ENCODE measurements at regions not wholly inside any gene's neighbourhood (a gene's known extent, or its start where the extent isn't known, plus 50 kb on each side); places are given as distances from the start of the nearest gene placed in this dataset.

- TF ChIP-seq CTCF (IDR thresholded peaks at IDR 0.05): no peak
- Histone ChIP-seq H3K36me3 (ENCODE audit: insufficient read depth, low read length) (no peaks in the 10 kb centered on the region), H3K27ac (ENCODE audit: low read depth in 1 of 2, low read length in 2 of 2) (no peak overlapping the region), H3K4me1 (ENCODE audit: insufficient read depth, low read length) (no peaks in the 10 kb centered on the region), H3K9me3 (ENCODE audit: control insufficient read depth in 1 of 2, insufficient read depth in 1 of 2, low read length in 2 of 2) (no peaks in the 10 kb centered on the region), H3K4me3 (ENCODE audit: low read length) (no peak overlapping the region), H3K27me3 (ENCODE audit: control insufficient read depth in 1 of 2, insufficient read depth in 2 of 2, low read length in 2 of 2) (no peaks in the 10 kb centered on the region)
- ATAC-seq (ENCODE audit: poor library complexity): no peak
- H3K4me3 Mint-ChIP-seq: no peak overlapping the region
- no peaks in the 10 kb centered on the region for H3K36me3 Mint-ChIP-seq (ENCODE audit: low read depth)
- POLR2A ChIA-PET: no interaction called here
- no peaks in the 10 kb centered on the region for H3K9me3 Mint-ChIP-seq
- H3K27me3 Mint-ChIP-seq: peaks cover 3% of the 10 kb centered on the region
- no peak for DNase-seq
- H3K27ac Mint-ChIP-seq: no peak overlapping the region
- no peaks in the 10 kb centered on the region for H3K4me1 Mint-ChIP-seq (ENCODE audit: low read depth)
- intact Hi-C loops (cut with DNase I, micrococcal nuclease): no loop called here
- CTCF ChIA-PET: no interaction called here
Measured at GRCh38 chr13:79688741-79689140, 207.8 kb downstream of the NDFIP2 start.

- no peak for DNase-seq
- Histone ChIP-seq H3K27ac (ENCODE audit: low read depth in 1 of 2, low read length in 2 of 2) (no peak overlapping the region), H3K4me1 (ENCODE audit: insufficient read depth, low read length) (no peaks in the 10 kb centered on the region), H3K9me3 (ENCODE audit: control insufficient read depth in 1 of 2, insufficient read depth in 1 of 2, low read length in 2 of 2) (no peaks in the 10 kb centered on the region), H3K4me3 (ENCODE audit: low read length) (no peak overlapping the region), H3K27me3 (ENCODE audit: control insufficient read depth in 1 of 2, insufficient read depth in 2 of 2, low read length in 2 of 2) (no peaks in the 10 kb centered on the region), H3K36me3 (ENCODE audit: insufficient read depth, low read length) (no peaks in the 10 kb centered on the region)
- Mint-ChIP-seq H3K9me3 (peaks cover 4% of the 10 kb centered on the region), H3K4me1 (ENCODE audit: low read depth) (no peaks in the 10 kb centered on the region), H3K27me3 (no peaks in the 10 kb centered on the region), H3K27ac (no peak overlapping the region), H3K4me3 (no peak overlapping the region), H3K36me3 (ENCODE audit: low read depth) (no peaks in the 10 kb centered on the region)
- no peak for TF ChIP-seq CTCF (IDR thresholded peaks at IDR 0.05)
- ChIA-PET CTCF (no interaction called here), POLR2A (no interaction called here)
- ATAC-seq (ENCODE audit: poor library complexity): no peak
- intact Hi-C loops (cut with DNase I, micrococcal nuclease): no loop called here
Measured at GRCh38 chr13:79686441-79686840, 205.5 kb downstream of the NDFIP2 start.

- no peak overlapping the region for H3K4me3 Mint-ChIP-seq
- ATAC-seq (ENCODE audit: poor library complexity): no peak
Measured at GRCh38 chr13:79684371-79684770, 203.4 kb downstream of the NDFIP2 start.

More at GRCh38 chr13:79684371-79684770, 203.4 kb downstream of the NDFIP2 start:
- intact Hi-C loops (cut with DNase I, micrococcal nuclease): no loop called here
- Mint-ChIP-seq H3K9me3 (peaks cover 4% of the 10 kb centered on the region), H3K27me3 (peaks cover 7% of the 10 kb centered on the region), H3K36me3 (ENCODE audit: low read depth) (no peaks in the 10 kb centered on the region), H3K27ac (no peak overlapping the region), H3K4me1 (ENCODE audit: low read depth) (no peaks in the 10 kb centered on the region)
- no peaks in the 10 kb centered on the region for H3K36me3 ChIP-seq (ENCODE audit: insufficient read depth, low read length)
- no peaks in the 10 kb centered on the region for H3K9me3 ChIP-seq (ENCODE audit: control insufficient read depth in 1 of 2, insufficient read depth in 1 of 2, low read length in 2 of 2)
- no peaks in the 10 kb centered on the region for H3K27me3 ChIP-seq (ENCODE audit: control insufficient read depth in 1 of 2, insufficient read depth in 2 of 2, low read length in 2 of 2)
- no peak overlapping the region for H3K27ac ChIP-seq (ENCODE audit: low read depth in 1 of 2, low read length in 2 of 2)
- no peaks in the 10 kb centered on the region for H3K4me1 ChIP-seq (ENCODE audit: insufficient read depth, low read length)
- TF ChIP-seq CTCF (IDR thresholded peaks at IDR 0.05): no peak
- no peak overlapping the region for H3K4me3 ChIP-seq (ENCODE audit: low read length)
- no peak for DNase-seq
- ChIA-PET CTCF (no interaction called here), POLR2A (no interaction called here)

All from CD4-positive, alpha-beta T cell (primary cell).